Right lung (tissue), 2 donors: ENCODE measurements at regions not wholly inside any gene's neighbourhood (a gene's known extent, or its start where the extent isn't known, plus 50 kb on each side); places are given as distances from the start of the nearest gene placed in this dataset.

ENCODE experiments used
- DNase-seq, 2 donors: peaks; one replicate each; pipeline ENCODE4 v3.0.0-alpha.2; 2013

DNA sequence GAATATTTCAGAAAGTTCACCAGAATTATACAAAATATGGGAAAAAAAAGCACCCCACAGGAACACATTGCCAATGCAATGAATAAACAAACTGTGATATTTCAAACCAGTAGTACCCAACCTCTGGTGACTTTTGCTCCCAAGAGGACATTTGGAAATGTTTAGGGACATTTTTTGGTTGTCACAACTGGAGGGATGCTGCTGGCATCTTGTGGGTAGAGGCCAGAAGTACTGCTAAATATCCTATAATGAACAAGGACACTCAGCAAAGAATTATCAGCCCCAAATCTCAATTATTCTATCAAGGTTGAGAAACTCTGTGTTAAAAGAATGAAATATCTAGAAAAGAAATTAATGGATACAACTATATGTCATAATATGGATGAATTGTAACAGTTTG lies 1334.4 kb upstream of the FLRT2 start:
- DNase-seq: no peak

DNA sequence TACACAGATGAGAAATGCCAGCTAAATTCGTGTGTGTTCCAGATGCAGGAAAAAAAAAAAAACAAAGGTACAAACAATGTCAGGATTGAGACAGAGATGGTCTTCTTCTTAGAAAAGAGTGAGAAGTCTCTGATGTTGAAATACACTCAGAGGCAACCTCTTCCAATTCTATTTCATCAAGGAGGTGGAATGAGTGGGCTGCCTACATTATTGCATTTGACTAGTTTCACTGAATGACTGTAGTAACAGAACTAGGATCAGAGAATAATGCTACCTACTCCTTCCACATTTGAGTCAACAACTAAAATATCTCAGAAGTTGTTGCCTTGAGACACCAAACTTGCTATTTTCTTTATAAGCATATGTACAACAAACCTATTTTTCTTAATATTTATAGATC lies 1332.2 kb upstream of the FLRT2 start:
- no peak for DNase-seq

DNA sequence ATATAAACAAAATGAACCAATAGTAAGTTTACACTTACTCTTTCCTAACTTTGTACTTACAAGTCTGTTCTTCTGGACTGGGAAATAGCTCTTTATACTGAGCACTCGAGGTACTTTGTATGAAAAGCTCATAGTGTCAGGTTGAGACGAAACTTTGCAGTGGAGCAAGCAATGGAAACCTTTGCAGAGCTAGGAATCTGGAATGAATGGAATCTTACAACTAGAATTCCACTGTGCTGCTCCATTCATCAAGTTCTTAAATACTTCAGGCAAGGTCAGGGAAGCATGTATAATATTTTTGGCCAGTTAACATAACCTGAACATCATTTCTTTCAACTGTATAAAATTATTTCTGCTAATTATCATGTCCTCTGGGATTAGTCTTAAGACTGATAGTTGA lies 1327.5 kb upstream of the FLRT2 start:
- DNase-seq: no peak

DNA sequence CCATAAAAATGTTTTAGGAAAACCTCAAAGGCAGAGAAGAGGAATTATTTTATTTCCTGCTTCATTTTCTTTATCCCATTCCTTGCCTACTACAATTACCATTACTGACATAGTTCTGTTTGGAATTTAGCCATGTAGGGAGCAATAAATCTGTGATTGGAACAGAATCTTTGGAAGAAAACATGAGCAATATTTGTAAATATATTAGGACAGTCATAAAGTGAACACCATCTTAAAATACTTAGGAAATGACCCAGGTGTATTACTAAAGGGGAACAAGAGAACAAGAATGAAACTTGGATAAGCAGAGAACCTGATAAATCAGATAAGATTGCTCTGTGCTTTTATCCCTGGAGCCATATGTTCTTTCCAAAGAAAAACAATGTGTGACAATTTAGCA lies 1326.0 kb upstream of the FLRT2 start:
- DNase-seq: no peak

- no peak for DNase-seq
Measured at GRCh38 chr14:84208451-84208850, 1321.5 kb upstream of the FLRT2 start.

DNA sequence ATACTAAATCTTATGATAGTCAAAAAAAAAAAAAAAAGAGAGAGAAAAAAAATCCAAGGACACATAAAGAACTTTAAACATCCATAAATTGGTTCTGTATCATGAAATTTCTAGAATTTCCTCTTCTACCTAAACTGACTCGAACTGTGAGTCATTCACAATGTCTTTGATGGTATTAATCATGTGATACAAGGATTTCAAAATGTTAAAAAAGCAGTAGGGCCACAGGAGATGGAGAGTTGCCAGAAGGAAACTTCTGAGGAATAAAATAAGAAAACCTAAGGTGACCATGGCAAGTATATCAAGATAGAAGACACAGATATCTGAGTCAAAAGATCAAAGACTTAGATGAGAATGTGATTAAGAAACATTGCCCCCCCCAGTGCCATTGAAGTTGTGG lies 1320.9 kb upstream of the FLRT2 start:
- no peak for DNase-seq

GRCh38 chr14:84217066-84217465 lies 1312.9 kb upstream of the FLRT2 start:
- DNase-seq: no peak

DNA sequence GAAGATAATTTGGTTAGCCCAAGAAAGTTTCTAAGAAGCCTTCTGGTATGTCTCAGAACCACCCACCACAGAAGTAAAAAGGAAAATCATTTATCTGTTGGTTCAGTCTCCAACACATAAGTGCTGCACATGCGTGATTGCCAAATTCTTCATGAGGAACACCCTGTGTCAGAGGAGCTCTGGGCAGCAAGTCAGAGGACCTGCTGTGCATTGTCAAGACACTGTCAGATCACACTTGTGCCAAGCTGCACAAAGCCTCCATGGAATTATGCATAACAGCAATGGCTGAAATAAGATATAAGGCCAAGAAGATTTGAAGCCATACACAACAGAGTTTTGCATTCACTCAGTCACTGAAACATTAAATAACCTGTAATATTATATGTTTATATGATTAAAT lies 1304.7 kb upstream of the FLRT2 start:
- DNase-seq: peak; percentile 21 to 39

- DNase-seq: no peak
Measured at GRCh38 chr14:84228702-84229101, 1301.2 kb upstream of the FLRT2 start.

DNA sequence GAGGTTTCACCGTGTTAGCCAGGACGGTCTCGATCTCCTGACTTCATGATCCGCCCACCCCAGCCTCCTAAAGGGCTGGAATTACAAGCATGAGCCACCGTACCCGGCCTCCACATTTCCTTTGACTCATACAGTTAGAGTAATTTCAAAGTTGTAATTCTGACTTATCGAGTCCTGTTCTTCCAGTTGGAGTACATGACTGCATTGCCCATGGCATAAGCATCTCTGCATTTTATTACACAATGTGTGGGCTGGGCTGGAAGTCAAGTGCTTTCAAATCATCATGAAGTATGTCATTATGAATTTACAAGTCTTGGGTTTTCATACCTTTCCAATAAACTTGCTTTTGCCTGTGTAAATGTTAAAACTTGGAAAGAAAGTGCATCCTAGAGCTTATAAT lies 1295.7 kb upstream of the FLRT2 start:
- no peak for DNase-seq

- DNase-seq: no peak
Measured at GRCh38 chr14:84236290-84236689, 1293.7 kb upstream of the FLRT2 start.

DNA sequence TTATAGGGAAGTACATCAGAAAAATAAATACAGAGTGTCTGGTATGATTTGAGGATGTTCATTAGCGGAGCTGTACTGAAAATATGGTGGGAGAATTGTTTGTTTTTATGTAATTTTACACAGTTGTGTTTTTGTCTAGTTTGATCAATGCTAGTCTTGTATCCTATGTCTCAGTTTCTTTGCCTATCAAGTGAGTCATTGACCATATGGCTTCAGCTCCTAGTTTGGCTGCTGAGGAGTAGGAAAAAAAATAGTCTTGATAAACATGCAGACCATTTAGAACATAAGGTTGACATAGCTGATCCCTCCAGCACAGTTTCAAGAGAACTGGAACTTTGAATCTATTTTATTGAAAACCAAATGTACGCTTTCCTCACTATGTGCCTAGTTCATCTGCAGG lies 1292.1 kb upstream of the FLRT2 start:
- no peak for DNase-seq

- DNase-seq: no peak
Measured at GRCh38 chr14:84247693-84248092, 1282.3 kb upstream of the FLRT2 start.

DNA sequence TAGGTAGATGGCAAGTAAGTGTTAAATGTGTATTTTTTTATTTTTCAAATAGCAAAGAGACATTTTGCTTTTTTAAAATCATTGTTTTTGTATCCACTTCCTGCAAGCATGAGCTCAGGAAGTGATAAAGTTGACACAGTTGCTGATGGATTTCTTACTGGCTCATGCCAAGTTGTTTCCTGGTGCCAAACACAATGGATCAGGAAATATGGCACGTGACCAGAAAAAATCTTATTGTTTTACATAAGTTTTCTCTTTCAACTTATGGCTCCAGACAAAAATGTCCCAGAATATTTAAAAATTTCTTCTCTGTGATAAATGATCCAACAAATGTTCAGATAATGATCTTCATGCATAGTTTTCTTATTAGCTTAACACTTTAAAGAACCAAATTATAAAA lies 1279.1 kb upstream of the FLRT2 start:
- no peak for DNase-seq

- DNase-seq: no peak
Measured at GRCh38 chr14:84251411-84252115, 1278.4 kb upstream of the FLRT2 start.

DNA sequence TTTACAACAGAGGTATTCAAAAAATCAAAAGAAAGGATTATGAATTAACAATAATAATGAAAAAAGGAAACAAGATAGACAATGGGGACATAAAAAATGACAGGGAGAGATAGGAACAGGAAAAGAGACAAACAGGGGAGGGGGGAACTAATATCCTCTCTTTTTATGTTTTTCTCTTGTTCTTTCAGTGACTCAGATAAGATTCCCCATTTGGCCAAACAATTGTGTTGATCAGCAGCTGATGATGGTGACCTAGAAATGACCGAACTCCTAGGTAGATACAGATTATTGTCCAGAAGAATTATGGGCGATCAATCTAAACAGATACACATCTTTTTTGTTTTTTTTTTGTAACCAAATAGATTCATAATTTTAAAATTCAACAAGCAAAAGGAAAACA lies 1277.2 kb upstream of the FLRT2 start:
- DNase-seq: no peak

DNA sequence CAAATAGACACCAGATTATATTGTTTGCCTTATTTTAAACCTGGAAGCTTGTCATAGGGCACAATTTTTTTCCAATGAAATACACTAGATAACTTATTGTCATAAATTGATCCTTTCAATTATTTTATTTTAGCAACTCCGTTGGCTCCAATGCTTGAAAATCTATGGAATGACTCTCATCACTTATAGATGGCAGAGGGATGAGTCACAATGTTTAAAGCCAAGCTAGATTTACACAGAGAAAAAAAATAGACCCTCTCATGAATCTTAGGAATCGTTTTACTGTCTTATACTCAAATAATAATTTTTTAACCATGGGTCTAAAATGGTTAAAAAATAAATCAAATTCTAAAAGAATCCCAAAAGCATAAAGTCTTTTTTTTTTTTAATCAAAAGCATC lies 1276.6 kb upstream of the FLRT2 start:
- DNase-seq: no peak

GRCh38 chr14:84254290-84254689 lies 1275.7 kb upstream of the FLRT2 start:
- DNase-seq: peak in 1 of 2 donors; percentile 26

- no peak for DNase-seq
Measured at GRCh38 chr14:84262932-84263331, 1267.0 kb upstream of the FLRT2 start.

DNA sequence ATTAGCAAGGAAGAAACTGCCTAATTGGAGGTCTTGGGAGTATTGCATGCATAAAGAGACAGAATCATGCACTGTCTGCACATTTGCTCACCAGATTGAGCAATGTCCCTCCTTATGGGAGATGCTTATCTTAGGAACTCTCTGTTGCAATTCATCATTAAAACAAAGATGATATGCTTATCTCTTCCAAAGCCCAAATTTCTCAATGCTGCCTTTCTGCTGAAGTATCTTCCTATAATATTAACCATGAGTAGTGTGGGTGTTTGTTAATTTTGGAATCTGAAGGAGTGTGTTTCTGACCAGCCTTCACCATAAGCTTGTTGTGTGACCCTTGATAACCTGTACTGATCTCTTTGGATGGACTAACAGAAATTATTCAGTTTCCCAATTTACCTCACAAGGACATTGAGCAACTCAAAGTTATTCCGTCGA lies 1257.6 kb upstream of the FLRT2 start:
- DNase-seq: no peak

DNA sequence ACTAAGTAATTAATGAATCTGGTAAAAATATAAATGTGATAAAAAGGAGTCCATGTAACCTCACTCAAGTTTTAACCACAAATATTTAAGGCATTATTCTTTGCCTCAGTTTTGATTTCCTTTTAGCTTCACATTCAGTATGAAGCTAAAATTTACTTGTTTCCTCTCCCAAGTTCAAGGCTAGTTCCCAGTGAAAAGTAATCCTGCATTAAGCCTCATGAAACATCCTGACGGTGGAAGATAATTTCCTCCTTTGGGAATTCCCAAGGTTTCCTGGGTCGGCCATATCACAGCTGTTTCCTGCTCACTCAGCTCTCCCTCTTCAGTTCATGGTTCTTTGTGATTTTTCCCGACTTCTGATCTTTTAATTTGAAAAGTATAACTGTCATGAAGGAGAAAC lies 1256.8 kb upstream of the FLRT2 start:
- DNase-seq: no peak

GRCh38 chr14:84282618-84283017 lies 1247.3 kb upstream of the FLRT2 start:
- no peak for DNase-seq

DNA sequence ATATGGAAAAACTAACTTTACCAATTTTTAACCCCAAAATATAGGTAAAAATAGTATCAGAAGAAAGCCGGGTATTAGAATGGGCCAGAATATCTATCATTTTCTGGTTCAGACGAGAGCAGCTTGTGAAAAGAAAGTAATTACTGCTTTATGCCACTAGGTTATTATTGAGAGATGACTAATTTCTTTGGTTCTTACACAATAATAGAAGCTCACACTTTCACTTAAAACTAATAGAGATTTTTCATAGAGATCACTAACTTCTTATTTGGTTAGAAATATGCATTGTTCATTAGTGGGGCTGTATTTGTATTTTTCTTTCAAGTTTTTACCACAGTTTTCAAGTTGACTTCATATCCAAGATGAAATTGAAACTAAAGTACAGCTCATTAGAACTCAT lies 1241.2 kb upstream of the FLRT2 start:
- no peak for DNase-seq

DNA sequence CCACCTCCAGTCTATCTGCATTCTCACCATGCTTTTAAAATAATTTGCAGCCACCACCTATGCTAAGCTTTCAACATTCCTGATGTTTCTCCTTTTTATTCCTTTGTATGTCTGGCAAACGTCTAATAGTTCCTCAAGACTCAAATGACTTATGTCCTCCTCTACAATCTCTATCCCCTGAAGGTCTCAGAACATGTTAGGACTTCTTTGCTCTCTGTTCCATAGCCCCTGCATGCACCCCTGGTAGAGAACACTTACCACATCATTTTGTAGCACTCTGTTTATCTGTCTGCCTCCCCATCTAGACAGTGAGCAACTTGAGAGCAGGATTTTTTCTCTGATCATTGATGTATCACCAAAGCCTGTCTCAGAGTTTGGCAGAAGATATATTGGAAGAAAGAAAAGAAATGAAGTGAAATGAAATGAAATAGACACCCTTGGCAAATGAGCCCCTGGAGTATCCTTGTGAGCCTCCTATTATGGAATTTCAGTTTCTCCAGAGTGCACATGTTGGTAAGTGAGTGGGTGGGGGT lies 1231.2 kb upstream of the FLRT2 start:
- peak in 1 of 2 donors; percentile 9 for DNase-seq
